ENCODE measurements at regions not wholly inside any gene's neighbourhood (a gene's known extent, or its start where the extent isn't known, plus 50 kb on each side); places are given as distances from the start of the nearest gene placed in this dataset.
A peak's percentile ranks its signal among the peaks of the same experiment; 100 is the strongest.
"Not testable (repeated sequence)": the region's sequence is repeated elsewhere in the genome, so short reads cannot be mapped to it uniquely, and the experiment has no call there.

GRCh38 chr2:226280136-226280535, 519.5 kb downstream of the IRS1 start:
- intact Hi-C loops (cut with DNase I); DNase-seq: not testable (repeated sequence)

- no peak for DNase-seq
- intact Hi-C loops (cut with DNase I) = no loop called here
These were observed 524.4 kb downstream of the IRS1 start for GRCh38 chr2:226275215-226275614.

- no peak for DNase-seq
- intact Hi-C loops (cut with DNase I) = no loop called here
These were observed 525.5 kb downstream of the IRS1 start for GRCh38 chr2:226274143-226274542.

GRCh38 chr2:226273440-226273839, 526.2 kb downstream of the IRS1 start:
- intact Hi-C loops (cut with DNase I) = no loop called here
- DNase-seq = no peak

GRCh38 chr2:226272435-226272834, 527.2 kb downstream of the IRS1 start:
- peak in 1 of 42 donors; percentile 4 for DNase-seq
- intact Hi-C loops (cut with DNase I) = no loop called here

GRCh38 chr2:226270285-226271058, 529.1 kb downstream of the IRS1 start:
- DNase-seq = no peak
- intact Hi-C loops (cut with DNase I) = no loop called here

- no peak for DNase-seq
- intact Hi-C loops (cut with DNase I) = no loop called here
These were observed 531.9 kb downstream of the IRS1 start for GRCh38 chr2:226267516-226268289.

GRCh38 chr2:226256709-226257376, 542.8 kb downstream of the IRS1 start:
- no peak for DNase-seq
- intact Hi-C loops (cut with DNase I) = no loop called here

- intact Hi-C loops (cut with DNase I) = no loop called here
- no peak for DNase-seq
These were observed 543.4 kb downstream of the IRS1 start for GRCh38 chr2:226256237-226256636.

GRCh38 chr2:226251661-226252060, 548.0 kb downstream of the IRS1 start:
- DNase-seq = no peak
- intact Hi-C loops (cut with DNase I) = no loop called here

- DNase-seq = no peak
- intact Hi-C loops (cut with DNase I) = no loop called here
These were observed 552.0 kb downstream of the IRS1 start for GRCh38 chr2:226247289-226248275.

- intact Hi-C loops (cut with DNase I) = no loop called here
- DNase-seq = no peak
These were observed 565.4 kb downstream of the IRS1 start for GRCh38 chr2:226234187-226234586.

- no peak for DNase-seq
- intact Hi-C loops (cut with DNase I) = no loop called here
These were observed 566.2 kb downstream of the IRS1 start for GRCh38 chr2:226233388-226233787.

GRCh38 chr2:226228080-226228479, 571.5 kb downstream of the IRS1 start:
- no peak for DNase-seq
- intact Hi-C loops (cut with DNase I) = no loop called here

GRCh38 chr2:226227341-226227740, 572.3 kb downstream of the IRS1 start:
- no peak for DNase-seq
- intact Hi-C loops (cut with DNase I) = no loop called here

- no peak for DNase-seq
- intact Hi-C loops (cut with DNase I) = no loop called here
These were observed 575.9 kb downstream of the IRS1 start for GRCh38 chr2:226223704-226224103.

GRCh38 chr2:226220511-226220910, 579.1 kb downstream of the IRS1 start:
- DNase-seq = no peak
- intact Hi-C loops (cut with DNase I) = no loop called here

GRCh38 chr2:226217191-226217590, 582.4 kb downstream of the IRS1 start:
- intact Hi-C loops (cut with DNase I) = loop anchor here (10.0 kb wide), 1 partner anchor 578 kb away; the partner anchor contains the start of gene IRS1
- no peak for DNase-seq

GRCh38 chr2:226216575-226216974, 583.0 kb downstream of the IRS1 start:
- DNase-seq = no peak
- intact Hi-C loops (cut with DNase I) = loop anchor here (10.0 kb wide), 1 partner anchor 578 kb away; the partner anchor contains the start of gene IRS1

All from head of caudate nucleus (tissue), 42 donors.